Activated naive CD4-positive, alpha-beta T cell treated with anti-CD3 and anti-CD28 coated beads, Interleukin-2, amount 50 U/mL, for 24 hours (primary cell): ENCODE measurements at regions not wholly inside any gene's neighbourhood (a gene's known extent, or its start where the extent isn't known, plus 50 kb on each side); places are given as distances from the start of the nearest gene placed in this dataset.
"Not testable (repeated sequence)": the region's sequence is repeated elsewhere in the genome, so short reads cannot be mapped to it uniquely, and the experiment has no call there.

Experiments
- H3K27ac Mint-ChIP-seq: one replicate; pipeline ENCODE4 v1.8.0; 2021; ENCODE audit warnings: mild to moderate bottlenecking, mixed read lengths
- H3K27me3 Mint-ChIP-seq: one replicate; pipeline ENCODE4 v1.8.0; 2021; ENCODE audit warnings: mixed read lengths
- H3K36me3 Mint-ChIP-seq: one replicate; pipeline ENCODE4 v1.8.0; 2021; ENCODE audit warnings: mixed read lengths
- H3K4me1 Mint-ChIP-seq: one replicate; pipeline ENCODE4 v1.8.0; 2021; ENCODE audit warnings: mixed read lengths
- H3K4me3 Mint-ChIP-seq: one replicate; pipeline ENCODE4 v1.8.0; 2021; ENCODE audit warnings: mild to moderate bottlenecking, mixed read lengths
- H3K9me3 Mint-ChIP-seq: one replicate; pipeline ENCODE4 v1.8.0; 2021; ENCODE audit warnings: mixed read lengths

DNA sequence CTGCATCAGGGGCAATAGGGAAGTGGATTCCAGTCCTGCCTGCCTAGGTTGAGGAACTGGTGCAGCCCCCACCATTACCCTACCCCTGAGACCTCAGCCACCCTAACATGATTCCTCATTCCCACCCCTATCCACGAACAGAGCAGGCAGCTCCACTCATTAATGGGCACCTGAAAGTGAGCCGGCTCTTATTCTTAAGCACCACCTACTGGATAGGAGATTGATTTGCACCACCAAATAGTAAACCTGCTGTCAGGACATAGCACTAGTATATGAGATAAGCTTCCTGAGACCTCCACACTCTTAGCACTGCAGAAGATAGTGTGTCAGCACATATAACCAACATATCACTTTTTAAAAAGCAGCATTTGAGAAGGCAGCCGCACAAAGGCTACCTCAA lies 573.2 kb downstream of the SOX5 start:
- Mint-ChIP-seq H3K36me3 (peaks cover 5% of the 10 kb centered on the region), H3K4me1 (no peaks in the 10 kb centered on the region), H3K27ac (no peak overlapping the region), H3K27me3 (no peaks in the 10 kb centered on the region), H3K9me3 (peaks cover 32% of the 10 kb centered on the region), H3K4me3 (no peak overlapping the region)

DNA sequence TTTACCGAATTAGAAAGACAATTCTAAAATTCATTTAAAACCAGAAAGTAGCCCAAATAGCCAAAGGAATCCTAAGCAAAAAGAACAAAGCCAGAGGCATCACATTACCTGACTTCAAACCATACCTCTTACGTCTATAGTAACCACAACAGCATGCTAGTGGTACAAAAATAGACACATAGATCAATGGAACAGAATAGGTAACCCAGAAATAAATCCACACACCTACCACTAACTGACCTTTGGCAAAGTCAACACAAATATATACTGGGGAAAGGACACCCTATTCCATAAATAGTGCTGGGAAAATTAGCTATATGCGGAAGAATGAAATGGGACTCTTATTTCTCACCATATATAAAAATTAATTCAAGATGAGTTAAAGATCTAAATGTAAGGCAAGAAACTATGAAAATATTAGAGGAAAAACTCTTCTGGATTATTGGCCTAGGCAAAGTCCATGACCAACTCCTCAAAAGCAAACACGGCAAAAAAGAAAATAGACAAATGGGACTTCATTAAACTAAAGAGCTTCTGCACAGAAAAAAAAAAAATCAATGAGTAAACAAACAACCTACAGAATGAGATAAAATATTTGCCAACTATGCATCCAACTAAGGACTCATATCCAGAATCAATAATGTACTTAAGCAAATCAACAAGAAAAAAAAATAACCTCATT lies 568.9 kb downstream of the SOX5 start:
- no peak overlapping the region for H3K27ac Mint-ChIP-seq
- no peaks in the 10 kb centered on the region for H3K4me1 Mint-ChIP-seq
- H3K36me3 Mint-ChIP-seq, result peaks cover 5% of the 10 kb centered on the region
- H3K27me3 Mint-ChIP-seq, result no peaks in the 10 kb centered on the region
- peaks cover 20% of the 10 kb centered on the region for H3K9me3 Mint-ChIP-seq
- H3K4me3 Mint-ChIP-seq, result no peak overlapping the region

DNA sequence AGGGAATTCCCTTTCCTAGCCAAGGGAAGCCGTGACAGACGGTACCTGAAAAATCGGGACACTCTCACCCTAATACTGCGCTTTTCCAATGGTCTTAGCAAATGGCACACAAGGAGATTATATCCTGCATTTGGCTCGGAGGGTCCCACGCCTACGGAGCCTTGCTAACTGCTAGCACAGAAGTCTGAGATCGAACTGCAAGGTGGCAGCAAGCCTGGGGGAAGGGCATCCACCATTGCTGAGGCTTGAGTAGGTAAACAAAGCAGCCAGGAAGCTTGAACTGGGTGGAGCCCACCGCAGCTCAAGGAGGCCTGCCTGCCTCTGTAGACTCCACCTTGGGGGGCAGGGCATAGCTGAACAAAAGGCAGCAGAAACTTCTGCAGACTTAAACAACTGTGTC lies 560.6 kb downstream of the SOX5 start:
- H3K4me1 Mint-ChIP-seq, H3K27ac Mint-ChIP-seq, H3K36me3 Mint-ChIP-seq, H3K4me3 Mint-ChIP-seq, H3K9me3 Mint-ChIP-seq, H3K27me3 Mint-ChIP-seq: not testable (repeated sequence)

DNA sequence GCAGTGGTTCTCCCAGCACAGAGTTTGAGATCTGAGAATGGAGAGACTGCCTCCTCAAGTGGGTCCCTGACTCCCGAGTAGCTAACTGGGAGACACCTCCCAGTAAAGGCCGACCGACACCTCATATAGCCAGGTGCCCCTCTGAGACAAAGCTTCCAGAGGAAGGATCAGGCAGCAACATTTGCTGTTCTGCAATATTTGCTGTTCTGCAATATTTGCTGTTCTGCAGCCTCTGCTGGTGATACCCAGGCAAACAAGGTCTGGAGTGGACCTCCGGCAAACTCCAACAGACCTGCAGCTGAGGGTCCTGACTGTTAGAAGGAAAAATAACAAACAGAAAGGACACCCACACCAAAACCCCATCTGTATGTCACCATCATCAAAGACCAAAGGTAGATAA lies 560.2 kb downstream of the SOX5 start:
- not testable (repeated sequence) for H3K4me3 Mint-ChIP-seq, H3K9me3 Mint-ChIP-seq, H3K36me3 Mint-ChIP-seq, H3K4me1 Mint-ChIP-seq, H3K27ac Mint-ChIP-seq, H3K27me3 Mint-ChIP-seq

DNA sequence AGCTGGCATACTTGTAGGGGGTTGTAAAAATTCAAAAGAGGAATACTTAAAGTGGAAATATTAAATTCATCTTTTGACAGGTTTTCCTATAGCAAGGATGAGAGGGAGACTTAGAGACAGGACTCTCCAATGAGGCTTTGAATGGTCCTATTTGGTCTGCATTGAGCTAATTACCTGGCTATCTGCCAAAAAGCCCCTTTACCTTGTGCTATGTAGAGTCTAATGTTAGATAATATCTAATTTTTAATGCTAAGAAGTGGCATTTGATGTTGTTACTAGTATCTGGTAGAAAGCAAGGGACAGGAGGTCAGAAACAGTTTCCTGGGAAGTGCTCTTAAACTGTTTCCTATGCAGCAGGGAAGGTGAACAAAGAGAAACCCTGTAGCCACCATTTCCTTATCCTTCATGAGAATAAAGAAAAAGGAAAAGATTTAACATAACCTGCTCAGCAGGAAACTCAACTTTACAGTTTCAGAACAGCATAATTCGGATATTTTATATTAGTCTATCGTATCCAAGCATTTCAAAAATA lies 550.0 kb downstream of the SOX5 start:
- H3K4me1 Mint-ChIP-seq, result no peaks in the 10 kb centered on the region

DNA sequence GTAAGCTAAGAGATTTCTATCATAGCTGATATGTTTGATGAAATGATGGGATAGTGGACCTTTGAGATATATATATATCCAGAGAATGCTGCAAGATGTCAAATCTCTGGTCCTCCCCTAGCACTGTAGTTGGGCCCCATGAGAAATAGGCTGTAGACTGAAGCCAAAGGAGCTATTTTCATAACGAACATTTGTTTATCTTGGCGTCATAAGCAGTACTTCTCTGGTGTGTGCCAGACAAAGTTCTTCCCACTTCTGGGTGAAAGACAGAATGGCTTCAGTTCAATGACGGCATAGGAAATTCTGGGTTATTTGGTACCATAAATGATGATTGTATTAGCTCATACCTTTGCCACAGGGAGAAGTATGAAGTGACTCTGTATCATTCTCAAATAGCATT lies 534.3 kb downstream of the SOX5 start:
- H3K9me3 Mint-ChIP-seq, result peaks cover 15% of the 10 kb centered on the region
- no peak overlapping the region for H3K27ac Mint-ChIP-seq
- no peaks in the 10 kb centered on the region for H3K36me3 Mint-ChIP-seq
- no peaks in the 10 kb centered on the region for H3K4me1 Mint-ChIP-seq
- H3K27me3 Mint-ChIP-seq, result no peaks in the 10 kb centered on the region
- H3K4me3 Mint-ChIP-seq, result no peak overlapping the region

More for the DNA sequence above, 550.0 kb downstream of the SOX5 start:
- H3K36me3 Mint-ChIP-seq, result no peaks in the 10 kb centered on the region
- no peaks in the 10 kb centered on the region for H3K27me3 Mint-ChIP-seq
- no peak overlapping the region for H3K27ac Mint-ChIP-seq
- H3K9me3 Mint-ChIP-seq, result peaks cover 5% of the 10 kb centered on the region
- no peak overlapping the region for H3K4me3 Mint-ChIP-seq

DNA sequence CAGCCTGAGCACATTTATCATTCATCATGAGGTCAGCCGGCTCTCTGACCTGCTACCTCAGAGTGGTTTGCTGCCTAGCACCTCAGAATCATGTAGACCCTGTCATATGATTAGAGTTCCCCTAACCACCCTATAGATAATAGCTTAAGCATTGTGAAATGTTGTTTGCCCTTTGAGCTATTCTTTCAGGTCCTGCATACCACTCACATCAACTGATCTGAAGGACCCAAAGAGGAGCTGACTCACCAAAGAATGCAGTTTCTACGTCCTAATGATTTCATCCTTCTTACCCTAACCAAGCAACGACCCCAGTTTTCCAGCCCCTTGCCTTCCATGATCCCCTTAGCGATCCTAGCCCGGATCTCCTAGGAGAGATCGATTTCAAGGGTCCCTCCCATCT lies 527.9 kb downstream of the SOX5 start:
- Mint-ChIP-seq H3K27me3 (no peaks in the 10 kb centered on the region), H3K4me3 (no peak overlapping the region)

DNA sequence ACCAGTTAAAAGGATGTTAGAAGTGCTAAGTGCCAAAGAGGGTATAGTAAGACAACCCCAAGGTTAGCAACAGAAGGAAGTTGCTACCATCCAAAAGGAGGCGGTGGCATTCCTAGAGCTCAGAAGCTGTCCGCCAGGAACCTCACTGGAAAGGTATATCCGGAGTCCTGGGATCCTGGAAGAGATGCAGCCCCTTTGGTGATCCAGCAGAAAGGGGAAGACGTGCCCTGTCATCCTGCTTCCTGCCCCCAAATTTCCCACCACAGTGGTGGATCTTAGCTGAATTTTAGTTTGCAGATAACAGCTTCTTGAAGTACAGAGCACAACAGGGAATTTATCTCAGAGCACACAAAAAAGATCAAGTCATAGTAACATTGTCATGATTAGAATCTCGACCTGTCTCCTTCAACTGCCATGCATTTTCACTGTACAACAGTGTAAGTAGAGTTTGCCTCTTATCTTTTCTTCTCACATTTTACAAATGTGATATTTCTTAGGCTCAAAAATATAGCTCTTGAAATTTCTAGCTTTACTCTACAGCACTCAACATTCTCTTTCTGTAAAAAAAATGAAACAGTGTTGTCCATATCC lies 526.3 kb downstream of the SOX5 start:
- peaks cover 10% of the 10 kb centered on the region for H3K9me3 Mint-ChIP-seq
- no peak overlapping the region for H3K27ac Mint-ChIP-seq
- no peaks in the 10 kb centered on the region for H3K27me3 Mint-ChIP-seq
- H3K4me3 Mint-ChIP-seq, result no peak overlapping the region
- no peaks in the 10 kb centered on the region for H3K36me3 Mint-ChIP-seq
- no peaks in the 10 kb centered on the region for H3K4me1 Mint-ChIP-seq

More for the DNA sequence above, 527.9 kb downstream of the SOX5 start:
- H3K27ac Mint-ChIP-seq, result no peak overlapping the region
- H3K36me3 Mint-ChIP-seq, result no peaks in the 10 kb centered on the region
- no peaks in the 10 kb centered on the region for H3K4me1 Mint-ChIP-seq
- H3K9me3 Mint-ChIP-seq, result peaks cover 10% of the 10 kb centered on the region

DNA sequence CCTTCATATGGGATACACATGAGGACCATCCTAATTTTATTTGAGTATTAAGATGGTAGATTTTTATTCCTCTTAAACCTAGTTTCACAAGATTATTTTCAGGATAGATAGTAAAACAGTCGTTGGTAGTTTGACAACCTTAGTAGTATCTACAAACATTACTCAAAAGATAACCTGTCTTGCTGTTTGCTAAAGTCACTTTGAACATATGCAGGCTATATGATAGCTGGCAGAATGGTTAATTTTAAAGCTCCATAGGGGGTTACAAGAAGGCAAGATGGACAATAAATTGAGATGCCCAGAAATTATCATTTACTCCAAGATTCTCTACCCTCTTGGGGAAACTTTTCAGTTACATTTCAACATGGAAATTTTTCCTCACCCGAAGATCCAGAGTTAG lies 525.7 kb downstream of the SOX5 start:
- H3K27me3 Mint-ChIP-seq, result no peaks in the 10 kb centered on the region
- H3K9me3 Mint-ChIP-seq, result peaks cover 10% of the 10 kb centered on the region
- H3K4me1 Mint-ChIP-seq, result no peaks in the 10 kb centered on the region
- no peak overlapping the region for H3K4me3 Mint-ChIP-seq
- H3K36me3 Mint-ChIP-seq, result no peaks in the 10 kb centered on the region
- no peak overlapping the region for H3K27ac Mint-ChIP-seq

DNA sequence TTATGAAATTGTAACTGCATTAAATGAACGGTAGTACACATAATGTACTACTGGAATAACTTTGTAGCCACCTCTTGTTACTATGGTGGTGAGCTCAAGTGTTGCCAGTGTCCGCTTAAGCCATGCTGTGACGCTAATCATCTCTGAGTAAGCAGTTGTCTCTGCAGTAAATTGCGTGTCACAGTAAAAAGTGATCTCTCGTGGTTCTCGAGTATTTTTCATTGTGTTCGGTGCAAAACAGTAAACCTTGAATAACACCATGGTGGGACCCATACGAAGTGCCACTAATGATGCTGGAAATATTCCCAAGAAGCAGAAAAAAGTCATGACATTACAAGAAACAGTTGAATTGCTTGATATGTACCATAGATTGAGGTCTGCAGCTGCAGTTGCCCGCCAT lies 524.8 kb downstream of the SOX5 start:
- Mint-ChIP-seq H3K9me3 (peaks cover 10% of the 10 kb centered on the region), H3K27ac (no peak overlapping the region), H3K36me3 (no peaks in the 10 kb centered on the region), H3K4me3 (no peak overlapping the region), H3K4me1 (no peaks in the 10 kb centered on the region), H3K27me3 (no peaks in the 10 kb centered on the region)

DNA sequence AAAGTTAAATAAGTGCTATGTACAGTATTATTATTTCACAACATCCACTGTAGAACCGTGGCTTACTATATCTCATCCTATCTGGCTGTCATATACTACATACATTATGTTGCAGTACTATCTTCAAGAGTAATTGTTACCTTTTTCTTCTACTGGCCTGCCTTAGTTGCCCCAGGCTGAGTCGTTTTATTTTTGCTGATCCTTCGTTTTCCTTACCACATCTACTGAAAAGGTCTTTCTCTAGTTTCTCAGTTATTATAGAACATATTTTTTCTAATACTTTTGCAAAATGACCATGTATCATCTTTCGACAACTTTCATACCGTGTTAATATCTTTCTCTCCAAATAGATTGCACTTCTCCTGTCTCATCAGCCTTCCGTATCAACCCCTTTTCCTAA lies 523.1 kb downstream of the SOX5 start:
- Mint-ChIP-seq H3K4me1 (no peaks in the 10 kb centered on the region), H3K27ac (no peak overlapping the region), H3K4me3 (no peak overlapping the region), H3K36me3 (no peaks in the 10 kb centered on the region), H3K27me3 (no peaks in the 10 kb centered on the region), H3K9me3 (peaks cover 10% of the 10 kb centered on the region)

DNA sequence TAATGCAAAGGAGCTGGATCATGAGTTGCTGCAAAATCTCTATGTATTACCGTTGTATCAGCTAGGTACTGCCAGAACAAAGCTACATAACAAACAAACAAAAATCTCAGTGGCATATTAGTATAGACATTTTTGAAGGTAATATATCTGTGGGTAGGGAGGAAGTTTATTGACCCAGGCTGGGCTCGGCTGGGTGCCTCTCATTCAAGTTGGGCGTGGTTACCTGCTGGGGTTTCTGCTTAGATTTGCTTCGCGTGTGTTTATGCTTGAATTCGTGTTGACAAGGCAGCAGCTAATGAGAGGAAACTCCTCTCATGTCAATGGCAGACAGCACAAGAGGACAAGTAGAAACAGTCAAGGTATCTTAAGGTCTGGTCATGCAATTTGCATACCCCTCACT lies 520.7 kb downstream of the SOX5 start:
- Mint-ChIP-seq H3K27me3 (no peaks in the 10 kb centered on the region), H3K36me3 (no peaks in the 10 kb centered on the region), H3K27ac (no peak overlapping the region), H3K4me1 (no peaks in the 10 kb centered on the region), H3K9me3 (peaks cover 5% of the 10 kb centered on the region), H3K4me3 (no peak overlapping the region)

DNA sequence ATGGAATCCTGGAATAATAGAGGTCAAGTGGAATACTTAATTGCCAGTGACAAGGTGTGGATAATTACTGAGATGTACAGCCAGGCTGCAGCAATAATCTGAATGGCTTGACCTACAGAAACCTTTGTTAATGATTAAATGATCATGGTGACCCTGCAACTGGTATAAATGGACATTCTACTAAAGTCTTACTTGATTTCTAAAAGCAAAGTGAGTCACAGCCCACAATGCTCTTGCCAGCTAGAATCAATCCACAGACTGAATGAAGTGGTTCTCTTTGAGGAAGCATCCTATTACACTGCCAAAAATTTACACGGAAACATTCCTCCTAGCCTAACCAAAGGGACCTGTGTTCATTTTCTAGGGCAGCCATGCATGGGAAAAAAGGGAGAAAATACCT lies 518.5 kb downstream of the SOX5 start:
- Mint-ChIP-seq H3K27me3 (no peaks in the 10 kb centered on the region), H3K9me3 (no peaks in the 10 kb centered on the region), H3K36me3 (no peaks in the 10 kb centered on the region), H3K27ac (no peak overlapping the region), H3K4me1 (no peaks in the 10 kb centered on the region), H3K4me3 (no peak overlapping the region)

DNA sequence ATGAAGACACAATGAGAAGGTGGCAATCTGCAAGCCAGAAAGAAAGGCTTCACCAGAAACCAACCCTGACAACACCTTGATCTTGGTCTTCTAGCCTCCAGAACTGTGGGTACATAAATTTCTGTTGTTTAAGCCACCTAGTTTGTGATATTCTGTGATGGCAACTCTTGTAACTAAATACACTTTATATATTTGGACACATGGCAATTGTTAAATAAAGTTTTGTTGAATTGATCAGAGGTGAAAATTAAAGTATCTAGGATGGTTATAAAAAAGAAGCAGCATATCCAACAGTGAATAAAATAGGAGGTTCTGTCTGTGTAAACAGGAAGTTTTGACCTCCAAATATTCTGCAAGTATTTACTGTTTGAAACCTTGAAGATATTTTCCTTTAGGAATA lies 516.3 kb downstream of the SOX5 start:
- no peaks in the 10 kb centered on the region for H3K27me3 Mint-ChIP-seq
- no peaks in the 10 kb centered on the region for H3K36me3 Mint-ChIP-seq
- H3K4me1 Mint-ChIP-seq, result no peaks in the 10 kb centered on the region
- H3K4me3 Mint-ChIP-seq, result no peak overlapping the region
- H3K9me3 Mint-ChIP-seq, result no peaks in the 10 kb centered on the region
- H3K27ac Mint-ChIP-seq, result no peak overlapping the region

DNA sequence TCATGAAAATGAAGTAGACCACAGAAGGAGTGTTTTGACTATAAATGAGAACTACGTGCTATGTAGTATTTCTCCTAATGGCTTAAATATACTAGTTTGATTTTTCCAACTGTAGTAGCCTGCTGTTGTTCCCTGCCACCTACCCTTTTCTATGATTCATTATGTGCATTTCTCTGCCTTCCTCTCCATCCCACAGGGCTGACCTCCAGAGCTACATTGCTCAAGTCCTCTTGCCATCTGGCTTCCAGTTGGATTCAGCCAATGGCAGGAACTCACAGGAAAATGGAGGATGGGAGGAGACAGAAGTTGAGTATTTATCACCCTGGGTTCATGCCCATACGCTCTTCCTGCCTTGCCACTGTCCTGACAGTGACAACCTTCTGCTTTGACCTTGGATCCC lies 515.3 kb downstream of the SOX5 start:
- no peaks in the 10 kb centered on the region for H3K9me3 Mint-ChIP-seq
- no peak overlapping the region for H3K4me3 Mint-ChIP-seq
- no peaks in the 10 kb centered on the region for H3K36me3 Mint-ChIP-seq
- no peaks in the 10 kb centered on the region for H3K27me3 Mint-ChIP-seq
- H3K4me1 Mint-ChIP-seq, result no peaks in the 10 kb centered on the region
- H3K27ac Mint-ChIP-seq, result no peak overlapping the region

DNA sequence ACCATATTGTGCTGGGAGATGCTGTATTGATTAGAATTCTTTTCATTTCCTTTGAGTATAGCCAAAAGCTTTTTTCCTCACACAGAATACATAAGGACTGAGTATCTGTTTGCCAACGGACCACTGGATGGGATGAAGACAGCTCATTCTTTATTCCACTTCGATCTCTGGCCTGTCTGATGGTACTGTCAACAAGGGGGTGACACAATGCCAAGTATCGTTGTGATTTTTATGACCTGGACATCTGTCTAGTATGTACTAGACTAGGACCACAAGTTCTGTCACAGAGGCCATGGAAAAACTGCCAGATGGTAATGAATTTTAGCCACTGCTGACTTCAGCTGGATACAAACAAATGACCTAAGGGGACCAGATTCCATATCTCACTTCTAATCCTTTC lies 502.7 kb downstream of the SOX5 start:
- no peaks in the 10 kb centered on the region for H3K27me3 Mint-ChIP-seq
- no peak overlapping the region for H3K27ac Mint-ChIP-seq
- no peaks in the 10 kb centered on the region for H3K4me1 Mint-ChIP-seq
- no peaks in the 10 kb centered on the region for H3K36me3 Mint-ChIP-seq
- H3K4me3 Mint-ChIP-seq, result no peak overlapping the region
- H3K9me3 Mint-ChIP-seq, result no peaks in the 10 kb centered on the region

DNA sequence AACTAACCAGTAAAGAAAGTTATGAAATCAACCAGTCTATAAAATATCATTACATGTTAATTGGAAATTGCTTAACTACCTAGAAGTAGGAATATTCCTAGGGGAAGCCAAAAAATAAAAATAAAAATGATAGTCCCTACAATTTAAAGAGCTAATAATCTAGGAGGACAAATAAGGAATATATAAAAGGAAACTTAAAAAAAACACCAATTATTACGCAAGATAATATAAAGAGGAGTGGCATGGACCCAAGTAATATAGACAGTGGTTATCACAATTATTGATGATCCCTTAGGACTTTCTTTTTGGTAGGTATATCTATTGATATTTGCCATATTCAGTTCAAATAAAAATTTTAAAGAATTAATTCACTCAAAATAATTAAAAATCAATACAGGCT lies 498.7 kb downstream of the SOX5 start:
- Mint-ChIP-seq H3K36me3 (no peaks in the 10 kb centered on the region), H3K27me3 (no peaks in the 10 kb centered on the region), H3K27ac (no peak overlapping the region), H3K9me3 (no peaks in the 10 kb centered on the region), H3K4me3 (no peak overlapping the region), H3K4me1 (no peaks in the 10 kb centered on the region)
